NB4 (cell line): ENCODE measurements at regions not wholly inside any gene's neighbourhood (a gene's known extent, or its start where the extent isn't known, plus 50 kb on each side); places are given as distances from the start of the nearest gene placed in this dataset.

ENCODE experiments used
- DNase-seq: peaks from one replicate; pipeline ENCODE4 v3.0.0; 2010; ENCODE audit warnings: low read depth
- H3K4me3 ChIP-seq: one replicate; pipeline ENCODE4 v1.5.1; 2011; ENCODE audit warnings: mild to moderate bottlenecking, low read depth, low read length, moderate library complexity
- CTCF ChIP-seq: IDR thresholded peaks from one replicate; pipeline ENCODE4 v1.5.1; 2012; ENCODE audit warnings: low read depth, low read length
- MAX ChIP-seq: IDR thresholded peaks from 2 replicates; pipeline ENCODE4 v1.6.1; 2011; ENCODE audit warnings: low read depth, low read length
- MYC ChIP-seq: IDR thresholded peaks from 2 replicates; pipeline ENCODE4 v1.6.1; 2011; ENCODE audit warnings: low read depth, low read length
- POLR2A ChIP-seq: IDR thresholded peaks from 2 replicates; pipeline ENCODE4 v1.6.1; 2011; ENCODE audit warnings: mild to moderate bottlenecking; ENCODE audit not compliant: insufficient read length; ENCODE audit errors: extremely low read depth

- DNase-seq = no peak
- TF ChIP-seq MAX (no peak), CTCF (no peak), POLR2A (no peak), MYC (no peak)
- no peak overlapping the region for H3K4me3 ChIP-seq
Observed at GRCh38 chr2:194917519-194917918, 739.5 kb upstream of the SLC39A10 start.

- DNase-seq = no peak
- H3K4me3 ChIP-seq = no peak overlapping the region
- TF ChIP-seq MAX (no peak), MYC (no peak), CTCF (no peak), POLR2A (no peak)
Observed at GRCh38 chr2:194915485-194915884, 741.5 kb upstream of the SLC39A10 start.

GRCh38 chr2:194907569-194907968, 749.5 kb upstream of the SLC39A10 start:
- no peak overlapping the region for H3K4me3 ChIP-seq
- TF ChIP-seq CTCF = no peak
- TF ChIP-seq MYC = no peak
- no peak for TF ChIP-seq MAX
- TF ChIP-seq POLR2A = no peak
- no peak for DNase-seq

- H3K4me3 ChIP-seq = no peak overlapping the region
- DNase-seq = no peak
- no peak for TF ChIP-seq CTCF
- no peak for TF ChIP-seq MAX
- TF ChIP-seq POLR2A = no peak
Observed at GRCh38 chr2:194896871-194897270, 760.2 kb upstream of the SLC39A10 start.

- H3K4me3 ChIP-seq = no peak overlapping the region
- no peak for DNase-seq
- TF ChIP-seq CTCF (no peak), MYC (no peak), MAX (no peak), POLR2A (no peak)
Observed at GRCh38 chr2:194883711-194884110, 773.3 kb upstream of the SLC39A10 start.
